ENCODE measurements at regions not wholly inside any gene's neighbourhood (a gene's known extent, or its start where the extent isn't known, plus 50 kb on each side); places are given as distances from the start of the nearest gene placed in this dataset.

- TF ChIP-seq CTCF (IDR thresholded peaks at IDR 0.05) (no peak), POLR2AphosphoS5 (IDR thresholded peaks at IDR 0.05) (no peak), EP300 (IDR thresholded peaks at IDR 0.05) (no peak)
These were observed 176.9 kb downstream of the KCNE4 start for GRCh38 chr2:223228871-223229270.
